Nucleus accumbens (tissue), 56 donors: ENCODE measurements at regions not wholly inside any gene's neighbourhood (a gene's known extent, or its start where the extent isn't known, plus 50 kb on each side); places are given as distances from the start of the nearest gene placed in this dataset.

Source experiments
- DNase-seq, 56 donors: peaks; one replicate each; lab custom pipeline; 2025; lab: John Stamatoyannopoulos, UW

- DNase-seq: no peak
These were observed 105.2 kb downstream of the FAS start for GRCh38 chr10:89095701-89096391.

DNA sequence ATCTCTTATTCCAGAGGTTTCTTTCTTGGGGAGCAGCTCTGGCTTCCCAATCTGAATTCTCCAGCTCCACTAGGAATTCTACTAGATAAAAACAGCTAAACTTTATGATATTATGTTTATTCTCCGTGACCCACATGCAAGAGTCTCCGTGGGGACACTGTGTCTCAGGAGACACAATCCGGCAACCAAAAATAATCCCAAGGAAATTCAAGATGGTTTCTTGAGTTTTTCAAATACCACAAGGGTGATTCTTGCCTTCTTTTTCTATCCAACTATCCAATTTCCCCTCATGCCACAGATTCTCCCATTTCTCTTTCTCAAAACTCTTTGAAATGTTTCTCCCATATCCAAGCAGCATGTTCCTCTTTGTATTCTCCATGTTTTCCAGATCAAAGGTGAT lies 103.1 kb downstream of the FAS start:
- no peak for DNase-seq

DNA sequence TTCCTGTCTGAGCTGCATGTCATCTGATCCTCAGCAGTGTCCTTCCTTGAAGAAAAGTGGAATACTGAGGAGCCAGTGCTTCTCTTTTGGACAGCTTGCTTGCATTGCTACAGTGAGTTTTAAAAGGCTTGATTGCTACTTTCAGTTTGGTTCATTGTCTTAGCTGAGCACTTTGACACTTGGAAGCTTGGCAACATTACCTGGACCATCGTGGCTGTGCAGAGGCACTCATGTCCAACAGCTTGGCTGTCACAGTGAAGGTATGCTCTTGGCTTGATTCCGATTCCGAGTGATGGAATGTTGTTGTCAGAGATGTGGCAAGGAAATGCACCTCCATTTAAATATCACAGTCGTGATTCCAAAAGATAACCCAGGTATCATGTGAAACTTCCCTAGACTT lies 102.4 kb downstream of the FAS start:
- no peak for DNase-seq

GRCh38 chr10:89092439-89092838 lies 101.8 kb downstream of the FAS start:
- DNase-seq: no peak

GRCh38 chr10:89091496-89091895 lies 100.9 kb downstream of the FAS start:
- DNase-seq: no peak

DNA sequence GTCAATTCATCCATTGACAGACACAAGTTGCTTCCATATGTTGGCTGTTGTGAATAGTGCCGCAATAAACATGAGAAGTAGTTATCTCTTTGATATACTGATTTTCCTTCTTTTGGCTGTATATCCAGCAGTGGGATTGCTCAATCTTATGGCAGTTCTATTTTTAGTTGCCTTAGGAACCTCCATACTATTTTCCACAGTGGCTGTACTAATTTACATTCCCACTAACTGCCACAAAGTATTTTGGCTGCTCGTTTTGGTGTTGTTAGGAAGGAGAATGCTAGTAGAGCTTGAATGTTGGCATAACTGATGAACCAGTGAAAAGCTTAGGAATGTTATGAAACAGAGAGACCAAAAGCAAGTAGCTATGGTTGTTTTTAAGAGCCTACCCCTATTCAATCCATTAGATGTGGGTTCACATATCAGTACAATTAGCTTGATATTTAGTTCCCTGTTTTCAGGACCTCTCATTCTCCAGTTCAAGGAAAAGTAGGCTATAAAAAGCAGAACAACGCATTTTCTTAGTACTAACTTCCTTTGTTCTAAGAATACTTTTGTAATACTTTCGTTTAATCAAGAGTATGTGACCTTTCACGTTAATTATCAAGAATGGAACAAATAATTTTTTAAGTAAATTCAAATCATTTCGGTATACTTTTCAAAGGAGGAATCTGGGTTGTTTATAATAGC lies 100.3 kb downstream of the FAS start:
- no peak for DNase-seq

DNA sequence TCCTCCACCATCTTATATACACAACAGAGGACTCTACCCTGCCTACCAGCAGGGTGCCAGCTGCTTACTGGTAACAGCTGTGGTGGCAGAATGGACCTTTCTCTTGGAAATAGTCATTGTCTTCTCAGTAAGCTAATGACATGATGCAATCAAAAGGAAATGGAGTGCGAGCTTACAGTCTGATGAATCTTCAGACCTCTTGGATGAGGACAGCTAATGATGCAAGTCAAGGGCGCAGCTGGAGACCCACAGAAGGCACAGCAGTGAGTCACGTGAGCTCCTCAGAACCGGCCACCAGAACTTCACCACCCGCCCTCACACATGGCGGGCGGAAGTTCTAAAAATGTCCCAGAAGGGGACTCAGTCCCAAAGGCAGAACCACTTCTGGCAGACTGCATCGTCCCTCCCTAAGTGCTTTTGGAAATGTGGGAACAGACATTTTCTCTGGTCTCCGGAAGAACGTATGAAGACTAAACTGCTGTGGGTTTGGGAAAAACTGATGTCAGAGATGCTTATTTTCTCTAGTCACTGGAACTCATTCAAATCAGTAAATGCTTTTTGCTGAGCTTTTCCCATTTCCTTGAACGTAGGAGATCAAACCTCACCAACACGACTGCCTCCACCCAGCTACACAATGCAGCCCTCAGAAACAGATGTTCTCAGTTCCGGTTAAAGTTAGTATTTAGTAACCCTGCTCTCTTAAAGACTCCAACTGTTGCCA lies 96.4 kb downstream of the FAS start:
- DNase-seq: peak in 13 of 56 donors; percentile 1 to 27 (median 5)

DNA sequence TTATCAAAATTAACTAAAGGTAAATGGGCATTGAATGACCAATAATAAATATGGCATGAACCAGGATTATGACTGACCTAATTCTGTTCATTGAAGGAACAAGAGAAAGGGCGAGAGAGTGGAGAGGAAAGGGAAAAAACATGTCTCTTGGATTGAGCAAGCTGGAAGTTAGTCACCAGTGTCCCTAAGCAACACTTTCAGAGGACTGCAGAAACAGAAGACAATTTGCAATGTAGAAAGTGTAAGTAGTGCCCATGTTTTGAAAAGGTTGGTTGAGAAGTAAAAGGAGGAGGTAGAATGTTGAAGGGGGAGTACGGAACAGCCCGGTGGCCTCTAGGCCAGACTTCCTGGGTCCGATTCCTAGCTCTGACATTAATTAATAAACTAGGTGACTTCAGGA lies 94.6 kb downstream of the FAS start:
- no peak for DNase-seq

DNA sequence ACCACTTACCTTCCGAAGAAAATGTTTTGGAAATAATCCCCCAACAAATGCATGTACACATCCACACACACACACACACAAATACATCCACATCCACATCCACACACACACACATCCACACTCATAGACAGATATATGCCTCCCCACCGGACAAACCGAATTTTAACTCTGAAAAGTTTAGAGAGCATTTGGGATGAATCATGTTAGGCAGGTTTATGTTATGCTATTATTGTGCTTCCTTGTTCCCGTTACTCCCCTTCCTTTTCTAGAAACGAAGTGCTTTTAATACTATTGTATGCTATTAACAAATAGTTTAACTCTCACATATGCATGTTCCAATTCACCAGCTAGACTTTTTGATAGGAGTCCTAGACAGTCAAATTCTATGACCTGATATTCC lies 91.5 kb downstream of the FAS start:
- no peak for DNase-seq

DNA sequence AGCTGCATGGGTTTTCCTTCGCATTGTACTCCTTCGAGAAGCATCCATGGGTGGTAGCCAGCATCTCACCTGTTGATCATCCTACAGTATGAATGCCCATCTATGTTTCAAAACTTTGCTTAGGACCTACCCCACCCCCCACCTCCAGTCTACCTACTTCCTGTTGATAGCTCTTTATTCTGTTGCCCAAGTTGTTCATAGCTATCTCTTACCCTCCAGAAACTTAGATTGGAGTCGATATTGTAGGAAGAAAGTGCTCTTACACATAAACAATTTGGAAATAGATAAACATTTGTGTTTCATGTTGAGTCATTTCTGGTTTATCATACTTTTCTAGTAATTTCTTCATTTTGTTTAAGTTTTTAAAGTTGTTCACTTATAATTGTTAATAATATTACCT lies 90.1 kb downstream of the FAS start:
- no peak for DNase-seq

DNA sequence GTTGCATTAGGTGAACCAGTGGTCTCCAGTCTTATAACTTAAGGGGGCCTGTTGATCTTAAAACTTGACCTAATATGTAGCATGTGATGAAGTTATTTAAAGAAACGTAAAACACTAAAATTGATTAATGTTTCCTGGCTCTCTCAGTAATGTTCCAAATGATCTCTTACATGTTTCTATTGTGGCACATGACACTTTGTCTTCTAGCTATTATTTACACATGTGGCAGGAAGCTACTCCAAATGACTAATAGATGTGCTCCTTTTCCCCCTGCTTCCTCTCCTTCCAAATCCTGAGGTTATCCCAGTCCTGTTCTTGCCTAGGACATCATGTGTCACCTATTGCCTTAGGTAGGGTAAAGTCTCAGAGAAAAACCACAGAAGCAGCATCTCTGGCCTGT lies 89.4 kb downstream of the FAS start:
- no peak for DNase-seq

DNA sequence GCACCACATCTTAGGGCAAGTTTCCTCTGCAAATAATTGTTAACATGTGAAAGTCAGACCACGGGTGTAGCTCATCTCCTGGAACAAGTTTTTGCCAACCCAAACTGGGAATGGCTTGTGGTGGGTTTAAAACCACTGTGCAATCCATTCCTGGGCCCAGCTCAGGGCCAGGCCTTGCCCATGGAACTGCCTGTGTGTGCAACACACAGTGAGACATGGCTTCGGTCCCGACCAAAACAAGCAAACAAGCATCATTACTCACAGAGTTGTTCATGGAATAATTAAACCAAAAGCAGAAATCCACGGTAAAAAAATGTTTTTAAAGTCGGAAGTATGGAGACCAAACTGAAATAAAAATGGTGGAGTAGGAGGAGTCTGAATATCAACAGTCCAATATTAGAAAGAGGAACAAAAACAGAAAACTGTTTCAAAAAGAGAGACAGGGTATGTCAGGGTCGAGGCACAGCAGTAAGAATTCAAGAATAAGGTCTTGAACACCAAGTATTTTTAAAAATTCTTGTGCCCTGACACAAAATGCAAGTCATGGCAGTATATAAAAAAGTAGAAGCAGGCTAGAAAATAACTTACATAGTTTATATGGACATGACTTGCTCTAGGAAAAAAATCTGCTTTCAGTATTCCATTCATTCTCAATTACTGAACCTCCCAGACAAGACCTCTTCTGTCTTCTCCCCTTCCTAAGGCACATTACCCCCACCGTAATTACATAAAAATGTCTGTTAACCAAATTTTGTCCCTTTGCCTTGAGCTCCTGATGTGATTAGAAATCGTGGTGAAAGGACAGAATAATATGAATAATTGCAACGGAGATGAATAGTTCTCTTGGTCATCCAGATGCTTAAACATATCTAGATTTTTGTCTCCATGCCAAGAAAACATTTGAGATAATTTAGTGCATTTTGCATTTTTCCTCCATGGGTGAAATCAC lies 88.4 kb downstream of the FAS start:
- no peak for DNase-seq

GRCh38 chr10:89076120-89076519 lies 85.5 kb downstream of the FAS start:
- DNase-seq: no peak

- no peak for DNase-seq
These were observed 85.0 kb downstream of the FAS start for GRCh38 chr10:89075631-89076030.

- no peak for DNase-seq
These were observed 83.5 kb downstream of the FAS start for GRCh38 chr10:89074120-89074519.

GRCh38 chr10:89073719-89074118 lies 83.1 kb downstream of the FAS start:
- no peak for DNase-seq

DNA sequence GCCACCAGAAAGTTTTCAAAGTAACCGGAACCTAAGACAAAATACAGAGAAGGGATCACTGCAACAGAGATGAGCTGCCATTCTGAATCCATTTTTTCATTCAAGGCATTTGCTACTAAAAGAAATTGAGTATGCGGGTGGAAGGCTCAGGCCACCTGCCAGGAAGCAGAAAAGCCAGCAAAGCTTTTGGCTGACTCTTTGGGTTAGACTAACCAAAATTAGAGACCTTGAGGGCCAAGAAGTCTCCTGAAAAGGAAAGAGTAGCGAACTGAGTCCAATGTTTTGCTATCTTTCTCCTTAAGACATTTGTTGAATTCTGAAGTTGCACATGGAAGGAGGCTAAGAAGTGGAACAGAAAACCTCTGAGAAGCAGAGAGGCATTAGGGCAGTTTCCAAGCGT lies 79.0 kb downstream of the FAS start:
- no peak for DNase-seq
